H1 (cell line): ENCODE measurements at regions not wholly inside any gene's neighbourhood (a gene's known extent, or its start where the extent isn't known, plus 50 kb on each side); places are given as distances from the start of the nearest gene placed in this dataset.

Experiments used
- TF ChIP-seq, protein P1 (sequence below): IDR thresholded peaks from 2 replicates; pipeline ENCODE4 v1.6.1; 2011; ENCODE audit warnings: low read length, improper control_type of control experiment

DNA sequence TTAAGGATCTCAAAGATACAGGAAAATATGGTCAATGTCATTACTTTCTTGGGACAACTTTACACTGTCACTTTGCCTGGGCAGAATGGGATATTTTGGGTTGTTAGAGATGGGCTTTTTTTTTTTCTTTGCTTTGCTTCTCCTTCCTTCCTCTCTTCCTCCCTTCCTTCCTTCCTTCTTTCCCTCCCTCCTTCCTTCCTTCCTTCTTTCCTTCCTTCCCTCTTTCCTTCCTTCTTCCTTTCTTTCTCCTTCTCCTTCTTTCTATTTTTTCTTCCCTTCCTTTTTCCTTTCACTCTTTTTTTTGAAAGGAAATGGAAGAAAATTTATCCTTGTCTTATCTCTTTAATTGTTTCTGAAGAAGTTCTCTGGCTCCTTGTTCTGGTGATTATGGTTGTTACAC is 180.0 kb upstream of the CCDC68 start (continued):
- TF ChIP-seq, protein P1, sequence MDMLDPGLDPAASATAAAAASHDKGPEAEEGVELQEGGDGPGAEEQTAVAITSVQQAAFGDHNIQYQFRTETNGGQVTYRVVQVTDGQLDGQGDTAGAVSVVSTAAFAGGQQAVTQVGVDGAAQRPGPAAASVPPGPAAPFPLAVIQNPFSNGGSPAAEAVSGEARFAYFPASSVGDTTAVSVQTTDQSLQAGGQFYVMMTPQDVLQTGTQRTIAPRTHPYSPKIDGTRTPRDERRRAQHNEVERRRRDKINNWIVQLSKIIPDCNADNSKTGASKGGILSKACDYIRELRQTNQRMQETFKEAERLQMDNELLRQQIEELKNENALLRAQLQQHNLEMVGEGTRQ = no peak
